Endothelial cell of hepatic sinusoid (primary cell): ENCODE measurements at regions not wholly inside any gene's neighbourhood (a gene's known extent, or its start where the extent isn't known, plus 50 kb on each side); places are given as distances from the start of the nearest gene placed in this dataset.

Experiments
- in situ Hi-C: cut with HindIII; loops from 2 replicates; pipeline ENCODE4 v1.10.0; 2017; ENCODE audit warnings: low sequenced_read_pairs

GRCh38 chr13:107185889-107186288 lies 618.0 kb upstream of the ARGLU1 start:
- in situ Hi-C loops, result no loop called here

- in situ Hi-C loops, result no loop called here
These were observed 602.5 kb upstream of the ARGLU1 start for GRCh38 chr13:107170270-107170931.

GRCh38 chr13:107157271-107157670 lies 589.3 kb upstream of the ARGLU1 start:
- in situ Hi-C loops, result no loop called here

GRCh38 chr13:107144432-107144831 lies 576.5 kb upstream of the ARGLU1 start:
- in situ Hi-C loops, result no loop called here

- in situ Hi-C loops, result no loop called here
These were observed 573.8 kb upstream of the ARGLU1 start for GRCh38 chr13:107141767-107142166.

- in situ Hi-C loops, result no loop called here
These were observed 571.1 kb upstream of the ARGLU1 start for GRCh38 chr13:107139006-107139405.

GRCh38 chr13:107138486-107138885 lies 570.5 kb upstream of the ARGLU1 start:
- in situ Hi-C loops, result no loop called here

GRCh38 chr13:107133950-107134349 lies 566.0 kb upstream of the ARGLU1 start:
- in situ Hi-C loops, result no loop called here

GRCh38 chr13:107130566-107130965 lies 562.6 kb upstream of the ARGLU1 start:
- in situ Hi-C loops, result no loop called here

- in situ Hi-C loops, result no loop called here
These were observed 556.8 kb upstream of the ARGLU1 start for GRCh38 chr13:107124730-107125129.

GRCh38 chr13:107124129-107124718 lies 556.3 kb upstream of the ARGLU1 start:
- in situ Hi-C loops, result no loop called here

- in situ Hi-C loops, result no loop called here
These were observed 553.9 kb upstream of the ARGLU1 start for GRCh38 chr13:107121793-107122192.

GRCh38 chr13:107119989-107120881 lies 552.3 kb upstream of the ARGLU1 start:
- in situ Hi-C loops, result no loop called here

- in situ Hi-C loops, result no loop called here
These were observed 550.6 kb upstream of the ARGLU1 start for GRCh38 chr13:107118506-107118905.

GRCh38 chr13:107117327-107118012 lies 549.5 kb upstream of the ARGLU1 start:
- in situ Hi-C loops, result no loop called here

GRCh38 chr13:107113387-107113786 lies 545.5 kb upstream of the ARGLU1 start:
- in situ Hi-C loops, result no loop called here

- in situ Hi-C loops, result no loop called here
These were observed 543.3 kb upstream of the ARGLU1 start for GRCh38 chr13:107111248-107111647.

- in situ Hi-C loops, result loop anchor here (10.0 kb wide), 1 partner anchor 170 kb away; no protein-coding TSS in a partner anchor
These were observed 536.7 kb upstream of the ARGLU1 start for GRCh38 chr13:107104631-107105030.

GRCh38 chr13:107102676-107103075 lies 534.7 kb upstream of the ARGLU1 start:
- in situ Hi-C loops, result loop anchor here (10.0 kb wide), 1 partner anchor 168 kb away; no protein-coding TSS in a partner anchor

- in situ Hi-C loops, result loop anchor here (10.0 kb wide), 1 partner anchor 165 kb away; no protein-coding TSS in a partner anchor
These were observed 531.7 kb upstream of the ARGLU1 start for GRCh38 chr13:107099661-107100060.

GRCh38 chr13:107097916-107098315 lies 530.0 kb upstream of the ARGLU1 start:
- in situ Hi-C loops, result no loop called here
